GM12892 (cell line): ENCODE measurements at regions not wholly inside any gene's neighbourhood (a gene's known extent, or its start where the extent isn't known, plus 50 kb on each side); places are given as distances from the start of the nearest gene placed in this dataset.

ENCODE experiments used
- POLR2A ChIP-seq: IDR thresholded peaks from 2 replicates; pipeline ENCODE4 v1.6.1; 2011; ENCODE audit warnings: low read depth, low read length, control low read depth
- POLR2AphosphoS5 ChIP-seq: IDR thresholded peaks from 2 replicates; pipeline ENCODE4 v1.6.1; 2011; ENCODE audit warnings: low read depth, low read length, control low read depth
- TAF1 ChIP-seq: IDR thresholded peaks from 2 replicates; pipeline ENCODE4 v1.6.1; 2011; ENCODE audit warnings: low read depth, mild to moderate bottlenecking, control low read depth, low read length, borderline replicate concordance

DNA sequence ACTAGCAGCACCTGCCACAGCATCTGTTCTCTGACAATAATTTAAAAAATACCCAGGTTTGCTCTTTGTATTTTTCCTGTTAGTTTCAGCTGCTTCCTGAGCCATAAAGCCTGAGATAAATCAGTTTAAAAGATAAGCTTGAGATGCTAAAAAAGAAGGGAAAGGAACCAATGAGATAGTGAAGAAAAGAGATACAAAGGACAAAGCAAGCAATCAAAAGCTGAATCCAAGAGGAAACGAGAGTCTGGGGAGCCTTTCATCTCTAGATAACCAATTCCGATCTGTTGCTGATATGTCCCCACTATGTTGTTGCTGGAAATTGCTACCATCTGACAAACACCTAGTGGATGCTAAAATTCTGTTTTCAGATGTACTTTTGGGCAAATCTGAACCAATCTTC, 201.4 kb downstream of the RBM43 start:
- TF ChIP-seq TAF1 (no peak), POLR2A (no peak), POLR2AphosphoS5 (no peak)
